AG08396 (cell line): ENCODE measurements at regions not wholly inside any gene's neighbourhood (a gene's known extent, or its start where the extent isn't known, plus 50 kb on each side); places are given as distances from the start of the nearest gene placed in this dataset.
A peak's percentile ranks its signal among the peaks of the same experiment; 100 is the strongest.
"Not testable (repeated sequence)": the region's sequence is repeated elsewhere in the genome, so short reads cannot be mapped to it uniquely, and the experiment has no call there.

Experiments used
- DNase-seq: peaks from one replicate; pipeline ENCODE4 v3.0.0; 2012; ENCODE audit warnings: low spot score, mixed read lengths

DNA sequence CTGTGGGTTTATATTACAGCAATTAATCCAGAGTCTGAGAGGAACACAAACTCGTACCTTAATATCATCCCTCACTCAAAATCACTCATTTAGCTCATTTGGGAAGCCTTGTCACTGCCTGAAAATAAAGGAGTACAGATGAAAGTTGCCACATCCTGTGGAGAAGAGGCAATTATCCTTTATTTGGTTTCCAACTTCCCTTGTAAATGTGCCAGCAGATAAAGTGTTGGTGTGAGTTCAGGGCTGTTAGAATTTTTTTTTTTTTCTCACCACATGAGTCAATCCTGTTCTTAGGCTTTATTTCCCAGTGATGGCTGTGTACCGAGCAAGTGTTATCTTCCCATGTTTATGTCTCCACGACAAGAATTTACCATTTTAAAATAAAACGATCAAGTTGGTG, 99.0 kb upstream of the SMIM30 start:
- DNase-seq, result no peak

DNA sequence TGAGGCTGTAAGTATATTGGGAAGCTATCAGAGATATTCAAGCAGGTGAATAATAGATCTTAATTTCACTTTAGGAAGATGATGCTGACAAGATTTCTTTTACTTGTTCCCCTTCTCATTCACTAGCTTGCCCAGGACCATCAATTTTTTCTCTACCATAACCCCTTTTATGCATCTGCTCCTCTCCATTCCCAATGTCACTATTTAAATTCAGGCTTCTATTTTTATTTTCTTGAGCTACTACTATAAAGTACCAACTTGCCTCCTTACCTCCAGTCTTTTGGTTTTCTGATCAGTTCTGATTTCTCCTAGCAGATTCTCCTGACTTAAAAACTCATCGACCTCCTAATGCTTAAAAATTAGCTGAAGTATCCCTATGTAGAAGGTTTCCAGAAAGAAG, 97.7 kb upstream of the SMIM30 start:
- DNase-seq, result no peak

DNA sequence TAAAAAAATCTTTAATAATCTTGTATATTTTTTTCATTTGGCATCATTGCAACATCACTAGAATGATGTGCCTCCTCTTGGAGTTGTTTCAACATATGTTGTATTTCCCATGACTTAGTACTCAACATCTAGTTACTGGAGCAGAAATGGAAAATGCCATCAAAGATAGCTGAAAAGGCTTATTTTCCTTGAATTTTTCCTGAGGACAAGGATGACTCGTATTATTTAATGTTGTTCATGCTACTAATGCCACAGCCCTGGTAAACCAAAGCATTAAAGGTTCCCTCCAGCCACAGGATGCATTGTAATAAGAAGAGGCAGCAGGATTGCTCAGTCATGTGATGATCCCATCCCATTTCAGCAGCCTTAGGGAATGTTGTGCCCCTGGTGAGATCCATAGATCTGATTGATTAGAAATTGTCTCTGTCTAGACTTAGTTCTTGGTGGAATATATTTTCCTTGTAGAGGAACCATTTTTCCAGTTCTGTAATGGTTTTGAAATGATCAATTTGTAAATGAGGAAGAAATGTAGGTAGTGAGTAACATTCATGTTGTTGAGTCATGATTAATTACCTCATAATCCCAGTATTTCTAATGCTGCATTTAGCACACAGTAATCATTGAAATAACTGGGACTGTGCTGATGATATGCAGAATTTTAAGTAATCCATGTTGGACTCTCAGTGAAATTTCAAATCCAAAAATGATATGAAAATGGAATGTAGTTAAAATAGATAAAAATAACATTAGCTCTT, 91.3 kb upstream of the SMIM30 start:
- DNase-seq, result no peak

DNA sequence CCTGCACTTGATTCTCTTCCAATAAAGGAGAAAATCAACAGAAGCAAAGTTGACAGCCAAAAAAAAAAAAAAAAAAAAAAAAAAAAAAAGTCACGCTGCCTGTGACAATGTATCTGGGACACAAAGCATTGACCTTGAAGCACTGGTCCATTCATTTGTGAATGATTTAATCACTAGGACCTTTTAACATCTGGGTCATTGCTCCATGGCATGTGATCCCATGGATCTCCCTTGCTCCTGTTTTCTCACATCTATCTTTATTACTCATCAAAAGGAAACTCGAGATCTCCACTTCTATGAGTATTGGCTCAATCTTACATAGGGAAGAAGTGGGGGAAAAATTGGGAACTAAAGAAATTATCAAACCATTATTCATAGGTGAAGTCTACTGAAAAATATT, 89.6 kb upstream of the SMIM30 start:
- no peak for DNase-seq

DNA sequence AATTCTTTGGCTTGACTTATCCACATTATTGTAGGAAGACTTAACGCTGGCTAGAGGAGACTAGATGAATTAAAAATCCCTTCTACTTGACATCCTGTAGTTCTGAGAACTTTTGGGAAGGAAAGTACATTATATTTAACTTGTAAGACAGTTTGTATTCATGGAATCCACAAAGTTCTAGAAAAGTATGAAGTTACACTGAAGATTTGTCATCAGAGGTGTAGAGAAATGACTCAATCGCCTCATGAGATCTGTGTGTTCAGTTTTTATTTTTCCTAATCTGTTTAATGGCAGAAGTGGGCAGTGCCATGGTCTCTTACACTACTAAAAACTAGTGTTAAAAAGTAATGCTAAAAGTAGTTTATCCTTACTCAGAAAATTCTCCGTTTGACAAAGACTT, 89.1 kb upstream of the SMIM30 start:
- DNase-seq, result no peak

DNA sequence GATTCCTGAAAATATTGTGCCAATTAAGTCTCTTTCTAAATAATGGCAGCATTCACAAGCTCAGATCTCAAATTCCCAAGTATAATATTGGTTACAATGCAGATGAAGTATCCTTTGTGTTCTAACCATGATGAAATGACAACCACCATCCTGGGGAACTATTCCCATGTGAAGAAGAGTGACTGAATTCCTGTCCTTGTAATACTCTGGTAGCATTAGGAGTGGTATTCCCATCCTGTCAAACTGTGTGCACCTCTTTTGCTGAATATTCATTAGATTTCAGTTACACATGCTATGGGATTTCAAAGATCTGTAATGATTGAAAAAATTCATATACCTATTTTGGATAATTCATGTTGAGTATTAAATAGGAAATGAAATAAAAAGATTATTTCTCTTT, 86.1 kb upstream of the SMIM30 start:
- DNase-seq, result no peak

DNA sequence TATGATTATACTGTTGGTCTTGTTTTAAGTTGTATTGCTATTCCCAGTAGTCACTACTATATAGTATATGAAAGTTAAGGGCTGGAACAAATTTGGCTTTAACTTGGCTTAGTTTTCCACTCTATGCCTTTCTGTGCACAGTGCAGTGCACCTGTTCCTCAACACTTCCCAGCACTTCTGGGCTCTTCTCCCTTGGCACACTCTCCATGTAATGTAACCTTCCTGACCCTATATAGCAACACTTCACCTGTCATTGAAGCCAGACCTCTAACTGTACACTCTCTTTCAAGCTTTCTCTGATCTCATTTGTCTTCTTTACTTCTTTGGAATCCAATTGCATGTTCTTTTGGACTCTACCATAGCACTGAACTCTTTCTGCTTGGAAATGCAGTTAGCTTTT, 83.9 kb upstream of the SMIM30 start:
- no peak for DNase-seq

DNA sequence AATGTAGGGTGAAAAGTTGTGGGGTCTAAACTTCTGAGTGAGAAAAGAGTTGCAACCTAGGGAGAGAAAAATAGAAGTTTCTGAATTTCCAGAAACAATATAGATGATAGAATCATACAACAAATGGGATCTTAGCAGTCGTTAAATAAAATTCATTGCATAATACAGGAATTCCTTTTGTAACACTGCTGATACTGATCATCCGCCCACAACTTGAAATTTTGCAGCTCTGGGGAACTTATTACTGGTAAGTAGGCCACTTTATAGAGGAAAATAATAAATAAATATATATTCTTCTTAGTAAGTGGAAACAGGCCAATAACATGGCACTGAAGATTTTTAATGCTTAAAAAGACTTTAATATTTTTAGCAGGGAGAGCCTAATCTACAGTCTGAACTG, 81.9 kb upstream of the SMIM30 start:
- no peak for DNase-seq

DNA sequence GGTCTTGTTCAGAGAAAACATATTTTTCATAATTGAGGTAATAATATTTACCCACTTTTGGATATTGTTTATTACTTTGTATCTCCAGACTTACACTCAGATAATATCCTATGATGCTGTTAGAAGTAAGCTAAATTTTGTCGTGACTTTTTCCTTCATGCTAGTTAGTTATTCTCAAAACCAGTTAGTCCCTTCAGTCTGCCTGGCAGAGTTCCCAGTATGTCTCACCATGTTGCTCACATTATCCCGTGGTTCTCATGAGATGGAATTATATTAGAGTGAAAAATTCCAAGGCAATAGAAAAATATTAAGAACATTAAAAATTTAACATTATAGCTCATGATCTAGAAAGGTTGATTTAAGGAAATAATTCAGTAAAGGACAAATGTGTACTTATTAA, 81.5 kb upstream of the SMIM30 start:
- peak; percentile 8 for DNase-seq

DNA sequence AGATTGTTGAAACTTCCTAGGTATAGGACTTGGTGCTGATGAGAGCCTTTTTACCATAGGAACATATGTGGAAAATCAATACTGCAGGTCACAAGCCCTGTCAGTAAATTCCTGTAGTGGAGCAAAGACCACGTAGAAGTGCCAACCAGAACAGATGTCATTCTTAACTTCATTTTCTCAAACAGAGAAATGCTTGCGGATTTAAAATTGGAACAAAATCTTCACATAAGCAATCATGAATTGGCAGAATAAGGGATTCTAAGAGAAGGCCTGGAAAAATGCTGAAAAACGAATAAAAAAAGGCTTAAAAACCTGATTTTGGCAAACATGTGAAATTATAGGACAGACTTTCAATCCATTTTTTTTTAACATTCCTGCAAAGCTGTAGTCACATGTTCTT, 80.8 kb upstream of the SMIM30 start:
- DNase-seq, result no peak

DNA sequence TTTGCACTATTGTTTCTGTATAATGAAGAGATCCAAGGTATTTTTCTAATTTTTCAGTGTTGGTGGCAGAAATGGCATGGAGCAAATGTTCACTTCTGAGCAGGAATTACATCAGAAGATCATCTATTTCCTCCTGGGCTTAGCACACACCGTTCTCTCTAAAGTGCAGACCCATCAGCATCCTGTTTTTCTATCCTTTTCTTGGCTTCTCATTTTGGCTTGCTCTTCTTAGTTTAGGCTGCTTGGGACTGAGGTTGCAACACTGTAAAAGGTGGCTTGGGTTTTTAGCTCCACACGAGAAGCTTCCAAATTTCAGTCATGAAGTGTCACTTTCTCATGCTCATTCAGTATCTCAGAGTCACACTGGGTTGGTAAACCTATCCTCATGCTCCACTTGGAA, 79.9 kb upstream of the SMIM30 start:
- DNase-seq, result no peak

DNA sequence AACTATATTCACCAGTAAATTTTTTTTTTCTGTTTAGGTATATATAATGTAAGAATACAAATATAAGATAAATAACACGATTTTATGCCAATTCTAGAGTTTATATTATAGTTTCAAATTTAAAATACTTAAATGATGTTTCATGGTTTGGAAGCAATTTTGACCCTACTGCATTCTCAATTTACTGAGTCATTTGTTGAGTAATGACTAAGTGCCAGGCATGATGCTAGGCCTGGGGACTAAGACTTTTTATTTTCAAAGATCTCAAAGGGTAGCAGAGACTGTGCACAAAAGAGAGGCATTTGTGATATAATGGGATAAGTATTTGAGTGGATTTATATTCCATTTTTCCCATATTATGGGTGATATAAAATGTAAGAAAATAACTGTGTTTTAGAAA, 78.9 kb upstream of the SMIM30 start:
- peak; percentile 39 for DNase-seq

DNA sequence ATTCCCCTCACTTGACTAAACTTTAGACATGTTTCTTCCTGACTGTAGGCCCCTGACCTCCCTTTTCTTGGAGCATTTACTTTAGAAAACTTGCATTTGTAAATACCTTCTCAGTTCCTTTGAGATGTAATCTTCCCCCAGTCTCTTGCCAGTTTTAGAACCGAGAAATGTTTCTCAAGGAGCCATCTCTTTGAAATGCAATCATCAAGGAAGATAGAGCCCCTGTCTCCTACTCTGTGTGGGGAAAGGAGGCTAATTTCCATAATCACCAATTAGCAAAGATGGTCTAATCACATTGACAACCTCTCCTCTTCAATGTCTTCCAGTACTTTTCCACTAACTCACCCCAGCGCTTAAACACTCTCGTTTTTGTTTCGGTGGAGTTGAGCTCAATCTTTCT, 70.0 kb upstream of the SMIM30 start:
- DNase-seq, result no peak

DNA sequence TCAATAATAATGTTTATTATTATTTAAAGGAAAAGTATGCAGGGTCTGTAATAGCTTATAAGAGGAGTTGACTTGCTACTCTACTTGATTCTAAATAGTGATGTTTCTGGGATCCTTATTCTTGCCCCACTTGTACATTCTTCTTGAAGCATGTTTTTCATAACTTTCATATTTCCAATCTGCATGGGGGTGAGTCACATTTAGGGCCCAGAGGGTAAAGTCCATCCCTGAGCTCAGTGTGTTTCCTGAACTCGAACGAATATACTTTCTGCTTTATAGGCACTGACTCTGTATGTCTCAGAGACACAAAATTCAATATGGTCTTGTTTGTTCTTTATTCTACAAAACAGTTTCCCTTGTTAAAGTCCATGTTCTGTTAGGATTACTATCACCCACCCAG, 61.0 kb upstream of the SMIM30 start:
- DNase-seq, result peak; percentile 13

DNA sequence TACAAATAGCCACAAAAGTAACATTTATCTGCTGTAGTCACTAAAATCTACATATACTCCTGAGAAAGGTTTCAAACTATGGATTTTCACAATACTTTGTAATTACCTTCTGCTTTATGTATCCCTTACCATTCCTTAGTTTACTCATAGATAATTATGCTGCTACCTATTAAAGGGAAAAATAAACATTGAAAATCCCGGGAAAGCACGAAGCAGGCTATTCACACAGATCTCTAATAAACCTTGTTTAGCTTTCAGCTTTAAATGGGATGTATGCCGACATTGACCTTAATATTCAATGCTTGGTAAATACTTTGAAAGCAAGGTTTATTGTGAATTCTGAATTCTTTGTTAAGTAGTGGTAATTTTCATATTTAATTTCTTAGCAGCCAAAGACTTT, 58.5 kb upstream of the SMIM30 start:
- DNase-seq, result no peak

DNA sequence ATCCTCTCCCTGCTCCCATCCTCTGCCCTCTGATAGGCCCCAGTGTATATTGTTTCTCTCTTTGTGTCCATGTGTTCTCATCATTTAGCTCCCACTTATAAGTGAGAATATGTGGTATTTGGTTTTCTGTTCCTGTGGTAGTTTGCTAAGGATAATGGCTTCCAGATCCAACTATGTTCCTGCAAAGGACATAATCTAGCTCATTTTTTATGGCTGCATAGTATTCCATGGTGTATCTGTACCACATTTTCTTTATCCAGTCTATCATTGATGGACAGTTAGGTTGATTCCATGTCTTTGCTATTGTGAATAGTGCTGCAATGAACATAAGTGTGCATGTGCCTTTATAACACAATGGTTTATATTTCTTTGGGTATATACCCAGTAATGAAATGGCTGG, 57.8 kb upstream of the SMIM30 start:
- DNase-seq, result not testable (repeated sequence)

DNA sequence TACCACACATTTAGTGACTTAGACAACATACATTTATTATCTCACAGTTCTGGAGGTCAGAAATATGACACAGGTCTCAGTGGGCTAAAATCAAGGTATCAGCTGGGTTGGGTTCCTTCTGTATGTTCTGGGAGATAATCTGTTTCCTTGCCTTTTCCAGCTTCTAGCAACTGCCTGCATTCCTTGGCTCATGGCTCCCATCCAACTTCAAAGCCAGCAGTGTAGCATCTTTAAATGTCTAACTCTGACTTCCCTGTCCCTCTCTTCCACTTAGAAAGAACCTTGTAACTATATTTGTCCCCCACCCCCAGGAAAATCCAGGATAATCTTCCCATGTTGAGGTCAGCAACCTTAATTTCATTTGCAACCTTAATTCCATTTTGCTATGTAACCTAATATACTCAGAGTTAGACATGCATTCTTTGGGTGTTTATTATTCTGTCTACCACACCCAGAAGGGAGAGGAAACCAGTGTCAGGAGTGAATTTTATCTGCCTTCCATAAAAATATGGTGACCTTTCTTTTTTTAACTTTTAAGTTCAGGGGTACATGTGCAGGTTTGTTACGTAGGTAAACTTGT, 57.3 kb upstream of the SMIM30 start:
- no peak for DNase-seq

DNA sequence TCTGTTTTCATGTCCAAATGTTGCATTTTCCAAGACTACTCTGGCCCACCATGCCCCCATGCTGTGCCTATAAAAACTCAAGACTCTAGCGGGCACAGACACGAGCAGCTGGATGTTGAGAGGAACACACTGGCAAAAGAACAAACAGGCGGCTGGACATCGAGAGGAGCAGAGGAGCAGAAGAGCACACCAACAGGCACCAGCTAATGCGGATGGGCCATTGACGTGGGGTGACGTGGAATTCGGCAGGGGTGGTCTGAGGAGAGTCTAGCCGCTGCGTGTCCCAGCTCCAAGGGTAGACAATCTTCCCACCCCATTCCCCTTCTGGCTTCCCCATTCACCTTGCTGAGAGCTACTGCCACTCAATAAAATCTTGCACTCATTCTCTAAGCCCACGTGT, 54.4 kb upstream of the SMIM30 start:
- no peak for DNase-seq

DNA sequence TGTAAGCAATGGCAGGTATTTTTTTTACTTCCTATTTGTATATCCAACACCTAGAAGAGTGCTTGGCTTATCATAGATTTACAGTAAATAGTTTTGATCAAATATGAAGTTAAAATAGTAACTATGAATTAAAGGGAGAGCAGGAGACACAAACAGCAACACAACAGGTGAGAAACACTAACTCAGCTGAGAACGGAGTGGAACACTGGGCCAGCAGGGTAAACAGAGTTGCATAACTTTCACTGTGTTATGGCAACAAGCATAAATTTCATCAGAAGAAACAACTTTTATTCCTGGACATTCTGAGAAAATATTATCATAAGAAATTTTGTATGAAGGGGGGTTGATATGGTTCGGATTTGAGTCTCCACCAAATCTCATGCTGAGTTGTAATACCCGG, 52.2 kb upstream of the SMIM30 start:
- DNase-seq, result no peak
